T-cell (primary cell): ENCODE measurements at regions not wholly inside any gene's neighbourhood (a gene's known extent, or its start where the extent isn't known, plus 50 kb on each side); places are given as distances from the start of the nearest gene placed in this dataset.

ENCODE experiments used
- ATAC-seq, 4 experiments: fragments of 200-7000 bp in 3 of 4; fragments of 150-1000 bp in 1 of 4; cut with Tn5 transposase; replicated peaks in 1 of 4; 1 replicate in 3 of 4; 2 replicates in 1 of 4; pipeline ENCODE4 v1.10.0; 2021; ENCODE audit warnings: moderate library complexity in 3 of 4, mild to moderate bottlenecking in 2 of 4, moderate number of reproducible peaks in 1 of 4
- CTCF ChIA-PET, 2 donors: fragments of 300-600 bp; sonication (Branson Sonifier 250); formaldehyde crosslinking; loops; one replicate each; lab custom pipeline; 2022; ENCODE audit warnings: antibody characterized with exemption in 2 of 2; lab: Charles Lee
- POLR2A ChIA-PET, 2 donors: fragments of 300-600 bp; sonication (Branson Sonifier 250); formaldehyde crosslinking; loops; one replicate each; lab custom pipeline; 2022; ENCODE audit warnings: antibody characterized with exemption in 2 of 2; lab: Charles Lee
- DNase-seq, 35 experiments: peaks; one replicate each; pipeline versions ENCODE4 v3.0.0 to v3.0.0-alpha.2; 2013 to 2023
- H3K27ac ChIP-seq: one replicate; pipeline ENCODE4 v1.5.1; 2013; ENCODE audit warnings: low read length
- H3K27me3 ChIP-seq, 2 experiments: replicated peaks in 1 of 2; 1 replicate in 1 of 2; 2 replicates in 1 of 2; pipeline versions ENCODE4 v1.6.1 to v1.7.0; 2013; ENCODE audit warnings: low read length in 1 of 2, mixed read lengths in 1 of 2; ENCODE audit not compliant: control insufficient read depth in 2 of 2, insufficient read depth in 2 of 2; ENCODE audit errors: extremely low read depth in 1 of 2
- H3K36me3 ChIP-seq, 2 donors: 1 replicate in 1 of 2; 2 replicates in 1 of 2; pipeline versions ENCODE4 v1.6.1 to v1.7.0; 2013; ENCODE audit warnings: low read length in 1 of 2; ENCODE audit not compliant: control insufficient read depth in 2 of 2, insufficient read depth in 1 of 2; ENCODE audit errors: extremely low read depth in 1 of 2
- H3K4me1 ChIP-seq, 2 experiments: 1 replicate in 1 of 2; 2 replicates in 1 of 2; pipeline versions ENCODE4 v1.6.1 to v1.7.0; 2013; ENCODE audit warnings: low read length in 2 of 2, mixed read lengths in 1 of 2; ENCODE audit not compliant: insufficient read depth in 2 of 2, control insufficient read depth in 1 of 2; ENCODE audit errors: extremely low read depth in 1 of 2
- H3K4me3 ChIP-seq, 2 donors: 1 replicate in 1 of 2; 2 replicates in 1 of 2; pipeline versions ENCODE4 v1.5.1 to v1.7.0; 2013; ENCODE audit warnings: mild to moderate bottlenecking in 2 of 2, low read length in 1 of 2, moderate library complexity in 1 of 2; ENCODE audit not compliant: control insufficient read depth in 1 of 2; ENCODE audit errors: extremely low read depth in 1 of 2
- H3K9me3 ChIP-seq: 2 replicates; pipeline ENCODE4 v1.7.0; 2013
- H3K27ac Mint-ChIP-seq, 2 donors: one replicate each; pipeline ENCODE4 v1.8.0; 2020 to 2021; ENCODE audit warnings: mild to moderate bottlenecking in 2 of 2, mixed read lengths in 2 of 2
- H3K27me3 Mint-ChIP-seq, 2 donors: one replicate each; pipeline ENCODE4 v1.8.0; 2021 to 2022; ENCODE audit warnings: mixed read lengths in 2 of 2
- H3K36me3 Mint-ChIP-seq: one replicate; pipeline ENCODE4 v1.8.0; 2021; ENCODE audit warnings: mixed read lengths
- H3K4me1 Mint-ChIP-seq, 3 donors: one replicate each; pipeline ENCODE4 v1.8.0; 2020 to 2022; ENCODE audit warnings: mixed read lengths in 3 of 3, mild to moderate bottlenecking in 1 of 3
- H3K4me3 Mint-ChIP-seq, 3 donors: one replicate each; pipeline ENCODE4 v1.8.0; 2020 to 2022; ENCODE audit warnings: mild to moderate bottlenecking in 3 of 3, mixed read lengths in 3 of 3, moderate library complexity in 3 of 3
- H3K9me3 Mint-ChIP-seq, 3 donors: one replicate each; pipeline ENCODE4 v1.8.0; 2020 to 2022; ENCODE audit warnings: mixed read lengths in 3 of 3
- WGBS: methylation state at CpG from one replicate; pipeline ENCODE4 v1.1.5; 2013; ENCODE audit warnings: missing lambda C conversion rate; ENCODE audit not compliant: insufficient coverage; 5-methylcytosine and 5-hydroxymethylcytosine counted together

GRCh38 chr2:41832218-41832617, 215.6 kb upstream of the PKDCC start:
- Mint-ChIP-seq H3K9me3 (no peaks in the 10 kb centered on the region), H3K4me3 (no peak overlapping the region), H3K27ac (no peak overlapping the region), H3K36me3 (no peaks in the 10 kb centered on the region), H3K4me1 (no peaks in the 10 kb centered on the region), H3K27me3 (peaks cover 33 to 49% of the 10 kb centered on the region in 2 donors)
- Histone ChIP-seq H3K4me1 (no peaks in the 10 kb centered on the region), H3K36me3 (no peaks in the 10 kb centered on the region), H3K9me3 (no peaks in the 10 kb centered on the region), H3K4me3 (no peak overlapping the region), H3K27me3 (peaks cover 3 to 6% of the 10 kb centered on the region in 2 experiments), H3K27ac (no peak overlapping the region)
- DNase-seq (no peak), ATAC-seq (no peak)
- CTCF ChIA-PET, result no interaction called here
- POLR2A ChIA-PET, result no interaction called here
- WGBS, result 77% methylated on average over 4 of the region's 5 CpGs

DNA sequence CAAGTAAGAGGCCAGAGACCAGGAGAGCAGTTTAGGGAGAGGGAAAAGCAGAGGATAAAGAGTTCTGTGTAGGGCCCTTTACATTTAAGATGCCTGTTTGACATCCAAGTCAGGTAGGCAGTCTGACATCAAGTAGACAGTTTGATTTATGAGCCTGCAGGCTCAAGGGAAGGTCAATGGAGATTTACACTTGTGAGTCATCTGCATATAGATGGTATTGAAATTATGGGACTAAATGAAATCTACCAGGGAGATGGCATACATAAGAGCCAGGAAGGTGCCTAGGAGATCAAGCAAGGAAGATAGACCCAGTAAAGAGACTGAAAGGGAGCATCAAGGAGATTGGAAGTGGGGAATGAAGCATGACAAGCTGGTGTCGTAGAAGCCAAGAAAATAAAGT, 212.4 kb upstream of the PKDCC start:
- no peaks in the 10 kb centered on the region for H3K9me3 ChIP-seq
- ATAC-seq (no peak), DNase-seq (no peak)
- no peak overlapping the region for H3K27ac ChIP-seq
- ChIA-PET POLR2A (no interaction called here), CTCF (interaction anchor here in 1 of 2 donors (0.9 kb wide), 1 partner anchor 251 kb away, joined by 3 read pairs; no protein-coding TSS in a partner anchor)
- no CpG with 5 or more reads among the region's 1 CpG for WGBS
- no peak overlapping the region for H3K4me3 ChIP-seq
- no peaks in the 10 kb centered on the region for H3K36me3 Mint-ChIP-seq
- H3K9me3 Mint-ChIP-seq, result no peaks in the 10 kb centered on the region
- H3K4me1 Mint-ChIP-seq, result peaks cover 0 to 1% (median 0%) of the 10 kb centered on the region in 3 donors
- H3K27me3 ChIP-seq, result peaks cover under 1 to 2% of the 10 kb centered on the region in 2 experiments
- H3K4me3 Mint-ChIP-seq, result no peak overlapping the region
- H3K36me3 ChIP-seq, result no peaks in the 10 kb centered on the region
- H3K4me1 ChIP-seq, result peaks cover 0 to 4% of the 10 kb centered on the region in 2 experiments
- H3K27ac Mint-ChIP-seq, result no peak overlapping the region
- peaks cover 32 to 50% of the 10 kb centered on the region in 2 donors for H3K27me3 Mint-ChIP-seq

DNA sequence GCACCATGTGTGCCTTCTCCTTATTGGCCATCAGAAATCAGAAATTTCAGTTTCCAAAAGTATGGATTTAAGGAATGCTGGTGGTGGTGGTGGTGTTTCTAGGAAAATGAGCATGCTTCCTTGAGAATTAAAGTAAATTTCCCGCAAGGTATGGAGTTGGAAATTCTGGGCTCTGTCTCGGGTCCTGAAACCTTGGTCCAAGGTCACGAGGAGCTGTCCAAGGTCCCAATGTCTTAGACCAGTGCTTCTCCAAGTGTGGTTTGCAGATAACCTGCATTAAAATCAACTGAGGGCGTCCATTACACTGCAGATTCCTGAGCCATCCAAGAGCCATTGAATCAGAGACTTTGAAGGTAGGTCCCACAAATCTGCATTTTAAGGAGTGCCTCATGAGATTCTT, 210.9 kb upstream of the PKDCC start:
- Histone ChIP-seq H3K4me1 (peaks cover 0 to 17% of the 10 kb centered on the region in 2 experiments), H3K4me3 (no peak overlapping the region), H3K27ac (no peak overlapping the region), H3K36me3 (no peaks in the 10 kb centered on the region), H3K27me3 (peaks cover 0 to 2% of the 10 kb centered on the region in 2 experiments), H3K9me3 (no peaks in the 10 kb centered on the region)
- DNase-seq (peak in 22 of 35 experiments; percentile 1 to 60 (median 15)), ATAC-seq (no peak)
- peaks cover 32 to 46% of the 10 kb centered on the region in 2 donors for H3K27me3 Mint-ChIP-seq
- WGBS, result 25% methylated on average over 4 of the region's 4 CpGs
- CTCF ChIA-PET, result interaction anchor here in 1 of 2 donors (0.9 to 1.3 kb wide), 3 partner anchors 10 to 251 kb away, joined by 3 to 4 read pairs (median 3); no protein-coding TSS in a partner anchor
- POLR2A ChIA-PET, result interaction anchor here in 1 of 2 donors (0.6 kb wide), 1 partner anchor 151 kb away, joined by 3 read pairs; no protein-coding TSS in a partner anchor
- H3K4me1 Mint-ChIP-seq, result peaks cover 8 to 11% (median 11%) of the 10 kb centered on the region in 3 donors
- H3K4me3 Mint-ChIP-seq, result no peak overlapping the region
- no peaks in the 10 kb centered on the region for H3K36me3 Mint-ChIP-seq
- H3K27ac Mint-ChIP-seq, result no peak overlapping the region
- H3K9me3 Mint-ChIP-seq, result no peaks in the 10 kb centered on the region

DNA sequence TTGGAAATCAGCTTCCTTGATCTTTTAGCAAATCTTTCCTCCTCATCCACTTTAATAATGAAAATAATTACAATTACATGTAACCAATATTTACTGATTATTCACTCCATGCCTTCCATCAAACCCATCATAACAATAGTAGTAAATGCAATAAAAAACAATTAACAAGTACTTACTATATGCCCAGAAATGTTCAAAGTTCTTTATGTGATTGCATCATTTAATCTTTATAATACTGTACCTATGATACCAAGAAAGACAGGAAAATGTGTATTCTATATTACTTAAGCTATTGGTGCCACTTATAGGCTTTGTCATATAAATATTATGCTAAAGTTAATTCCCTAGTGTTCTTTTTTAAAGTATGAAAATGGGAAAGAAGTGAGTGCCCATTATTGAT, 210.2 kb upstream of the PKDCC start:
- H3K4me3 ChIP-seq, result no peak overlapping the region
- ChIA-PET POLR2A (interaction anchor here in 1 of 2 donors (0.6 kb wide), 1 partner anchor 151 kb away, joined by 3 read pairs; no protein-coding TSS in a partner anchor), CTCF (interaction anchor here in 1 of 2 donors (0.9 to 1.3 kb wide), 2 partner anchors 20 to 250 kb away, joined by 3 read pairs; no protein-coding TSS in a partner anchor)
- no peak overlapping the region for H3K27ac ChIP-seq
- no peaks in the 10 kb centered on the region for H3K36me3 ChIP-seq
- peaks cover 0 to 17% of the 10 kb centered on the region in 2 experiments for H3K4me1 ChIP-seq
- no peak overlapping the region for H3K4me3 Mint-ChIP-seq
- H3K9me3 ChIP-seq, result no peaks in the 10 kb centered on the region
- no peaks in the 10 kb centered on the region for H3K36me3 Mint-ChIP-seq
- DNase-seq, result no peak
- H3K27me3 ChIP-seq, result peaks cover 0 to 2% of the 10 kb centered on the region in 2 experiments
- peaks cover 32 to 42% of the 10 kb centered on the region in 2 donors for H3K27me3 Mint-ChIP-seq
- no peak overlapping the region for H3K27ac Mint-ChIP-seq
- peaks cover 8 to 12% (median 11%) of the 10 kb centered on the region in 3 donors for H3K4me1 Mint-ChIP-seq
- ATAC-seq, result no peak
- H3K9me3 Mint-ChIP-seq, result no peaks in the 10 kb centered on the region

- peak overlapping the region; percentile 81 to 97 for H3K4me3 ChIP-seq
- POLR2A ChIA-PET, result interaction anchor here (0.7 to 0.8 kb wide), 3 partner anchors 267 to 491 kb away, joined by 3 to 8 read pairs (median 3); no protein-coding TSS in a partner anchor
These were observed 206.9 kb upstream of the PKDCC start for GRCh38 chr2:41840702-41841551.

DNA sequence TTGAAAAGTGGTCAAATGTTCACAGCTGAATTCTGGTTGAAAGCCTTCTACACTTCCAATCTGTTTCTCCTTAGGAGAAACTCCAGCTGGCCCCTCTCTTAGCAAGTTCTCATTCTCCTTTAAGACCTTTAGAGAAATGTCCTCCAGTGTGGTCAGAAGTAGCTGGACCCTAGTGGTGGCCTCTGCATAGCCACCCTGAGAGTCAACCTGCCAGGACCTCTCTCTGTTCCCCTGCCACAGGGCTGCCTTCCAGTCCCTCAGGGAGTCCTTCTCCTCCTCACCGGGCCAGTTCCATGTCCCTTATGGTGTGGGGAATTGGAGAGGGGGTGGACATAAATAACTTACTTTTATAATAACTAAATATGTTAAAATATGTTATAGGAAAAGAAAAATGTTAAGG, 200.9 kb upstream of the PKDCC start:
- Histone ChIP-seq H3K4me3 (no peak overlapping the region), H3K4me1 (no peaks in the 10 kb centered on the region), H3K27me3 (peaks cover 6 to 29% of the 10 kb centered on the region in 2 experiments), H3K27ac (no peak overlapping the region), H3K36me3 (no peaks in the 10 kb centered on the region), H3K9me3 (no peaks in the 10 kb centered on the region)
- WGBS, result no CpG with 5 or more reads among the region's 1 CpG
- Mint-ChIP-seq H3K27me3 (peaks cover 43 to 44% of the 10 kb centered on the region in 2 donors), H3K36me3 (no peaks in the 10 kb centered on the region), H3K9me3 (no peaks in the 10 kb centered on the region), H3K27ac (no peak overlapping the region), H3K4me3 (no peak overlapping the region), H3K4me1 (peaks cover 0 to 2% (median under 1%) of the 10 kb centered on the region in 3 donors)
- CTCF ChIA-PET, result interaction anchor here in 1 of 2 donors (1.1 kb wide), 1 partner anchor 239 kb away, joined by 3 read pairs; no protein-coding TSS in a partner anchor
- DNase-seq (no peak), ATAC-seq (no peak)
- POLR2A ChIA-PET, result no interaction called here

More at GRCh38 chr2:41840702-41841551, 206.9 kb upstream of the PKDCC start:
- Mint-ChIP-seq H3K27me3 (peaks cover 19 to 27% of the 10 kb centered on the region in 2 donors), H3K36me3 (no peaks in the 10 kb centered on the region), H3K4me3 (peak overlapping the region; percentile 90 to 94 (median 94)), H3K9me3 (no peaks in the 10 kb centered on the region), H3K4me1 (peaks cover 8 to 13% (median 12%) of the 10 kb centered on the region in 3 donors), H3K27ac (peak overlapping the region; percentile 95 to 97)
- Histone ChIP-seq H3K36me3 (no peaks in the 10 kb centered on the region), H3K27ac (peak overlapping the region; percentile 87), H3K27me3 (no peaks in the 10 kb centered on the region), H3K4me1 (peaks cover 0 to 17% of the 10 kb centered on the region in 2 experiments), H3K9me3 (no peaks in the 10 kb centered on the region)
- peak; percentile 99 for ATAC-seq
- peak; percentile 94 to 99 (median 97) for DNase-seq
- CTCF ChIA-PET, result interaction anchor here (0.6 to 2.9 kb wide), 14 partner anchors 10 to 1740 kb away, joined by 3 to 20 read pairs (median 4); no protein-coding TSS in a partner anchor
- WGBS, result 2% methylated on average over 42 of the region's 48 CpGs
